HCT116 (cell line): ENCODE measurements at regions not wholly inside any gene's neighbourhood (a gene's known extent, or its start where the extent isn't known, plus 50 kb on each side); places are given as distances from the start of the nearest gene placed in this dataset.

ENCODE experiments used
- ATAC-seq: fragments of 200-7000 bp; cut with Tn5 transposase; 2 replicates; pipeline ENCODE4 v1.9.1; 2020; ENCODE audit warnings: mild to moderate bottlenecking, moderate library complexity
- BruUV-seq: library from RNA; stranded (reverse); fragments of 400-500 nt; replicated peaks from 2 replicates; lab custom pipeline; 2021; lab: Mats Ljungman, UMichigan
- CTCF ChIA-PET: fragments of 300-600 bp; sonication (Branson Sonifier 250); formaldehyde crosslinking; loops from one replicate; lab custom pipeline; 2021; ENCODE audit warnings: antibody characterized with exemption; lab: Charles Lee
- POLR2A ChIA-PET: fragments of 300-600, 350-600 bp; sonication (Branson Sonifier 250); formaldehyde crosslinking; loops from one replicate; lab custom pipeline; 2021; ENCODE audit warnings: antibody characterized with exemption; lab: Charles Lee
- RAD21 ChIA-PET, 2 experiments: fragments of 300-600 bp; sonication (Branson Sonifier 250); formaldehyde crosslinking; loops; one replicate each; lab custom pipeline; 2023; ENCODE audit warnings: low total read pairs in 2 of 2; ENCODE audit not compliant: uncharacterized antibody in 2 of 2, unreplicated experiment in 2 of 2, low non-redundant PET in 1 of 2; lab: Charles Lee
- DNase-seq: peaks from one replicate; pipeline ENCODE4 v3.0.0-alpha.2; 2010; ENCODE audit warnings: low read depth, low spot score
- H2AFZ ChIP-seq: fragments of 200-600 bp; shearing (Covaris generic), sonication (generic); 2 replicates; pipeline ENCODE4 v1.6.1; 2017; ENCODE audit warnings: low read depth, mixed run types, mixed read lengths, antibody characterized with exemption, low read length; ENCODE audit not compliant: poor library complexity, severe bottlenecking
- H3K27ac ChIP-seq: 2 replicates; pipeline ENCODE4 v1.5.1; 2012; ENCODE audit warnings: low read depth, low read length
- H3K27me3 ChIP-seq: fragments of 200-600 bp; sonication (generic); 2 replicates; pipeline ENCODE4 v1.6.1; 2016; ENCODE audit warnings: mixed run types, low read length, mixed read lengths; ENCODE audit not compliant: insufficient read depth
- H3K36me3 ChIP-seq, 2 experiments: fragments of 200-500 bp in 1 of 2; fragments of 200-600 bp in 1 of 2; sonication (Bioruptor generic) in 1 of 2; sonication (generic) in 1 of 2; 2 replicates each; pipeline versions ENCODE4 v1.5.1 to v1.6.1; 2014 to 2016; ENCODE audit warnings: low read length in 2 of 2, inconsistent platforms in 1 of 2, mixed read lengths in 1 of 2, mixed run types in 1 of 2; ENCODE audit not compliant: insufficient read depth in 2 of 2, control insufficient read depth in 1 of 2
- H3K4me1 ChIP-seq, 2 experiments: fragments of 200-600 bp in 1 of 2; sonication (generic) in 1 of 2; 2 replicates each; pipeline versions ENCODE4 v1.5.1 to v1.6.1; 2012 to 2017; ENCODE audit warnings: low read length in 2 of 2, inconsistent platforms in 1 of 2, mild to moderate bottlenecking in 1 of 2, mixed read lengths in 1 of 2, mixed run types in 1 of 2, moderate library complexity in 1 of 2; ENCODE audit not compliant: insufficient read depth in 2 of 2, control insufficient read depth in 1 of 2
- H3K4me2 ChIP-seq: fragments of 200-600 bp; sonication (generic); 2 replicates; pipeline ENCODE4 v1.6.1; 2017; ENCODE audit warnings: mixed run types, low read length, mixed read lengths
- H3K4me3 ChIP-seq, 2 experiments: fragments of 200-600 bp in 1 of 2; sonication (generic) in 1 of 2; replicated peaks in 1 of 2; 2 replicates each; pipeline ENCODE4 v1.5.1; 2011 to 2016; ENCODE audit warnings: low read length in 2 of 2, control low read depth in 1 of 2, low read depth in 1 of 2, mild to moderate bottlenecking in 1 of 2, mixed read lengths in 1 of 2, mixed run types in 1 of 2
- H3K79me2 ChIP-seq: fragments of 200-600 bp; sonication (generic); 2 replicates; pipeline ENCODE4 v1.6.1; 2017; ENCODE audit warnings: mild to moderate bottlenecking, mixed run types, low read length, moderate library complexity, mixed read lengths; ENCODE audit not compliant: insufficient read depth
- H3K9ac ChIP-seq: fragments of 200-600 bp; sonication (generic); 2 replicates; pipeline ENCODE4 v1.6.1; 2016; ENCODE audit warnings: low read length, mixed read lengths
- H3K9me2 ChIP-seq: fragments of 200-600 bp; sonication (generic), shearing (Covaris generic); 2 replicates; pipeline ENCODE4 v1.6.1; 2017; ENCODE audit warnings: mixed run types, mild to moderate bottlenecking, moderate library complexity; ENCODE audit not compliant: insufficient read depth
- H3K9me3 ChIP-seq, 2 experiments: fragments of 200-500 bp in 1 of 2; fragments of 200-600 bp in 1 of 2; sonication (Bioruptor generic) in 1 of 2; sonication (generic) in 1 of 2; 2 replicates each; pipeline ENCODE4 v1.6.1; 2014 to 2017; ENCODE audit warnings: low read length in 2 of 2, mixed read lengths in 2 of 2, inconsistent platforms in 1 of 2, low read depth in 1 of 2, mild to moderate bottlenecking in 1 of 2, mixed run types in 1 of 2, moderate library complexity in 1 of 2; ENCODE audit not compliant: control insufficient read depth in 1 of 2, insufficient read depth in 1 of 2
- H4K20me1 ChIP-seq: fragments of 200-600 bp; sonication (generic), shearing (Covaris generic); 2 replicates; pipeline ENCODE4 v1.6.1; 2017; ENCODE audit warnings: mixed run types, mild to moderate bottlenecking, moderate library complexity; ENCODE audit not compliant: insufficient read depth
- CEBPB ChIP-seq: IDR thresholded peaks from 2 replicates; pipeline ENCODE4 v1.6.1; 2012; ENCODE audit warnings: low read depth
- EZH2phosphoT487 ChIP-seq: fragments of 200-600 bp; IDR thresholded peaks from 2 replicates; pipeline ENCODE4 v1.6.1; 2018; ENCODE audit warnings: antibody characterized with exemption, borderline replicate concordance
- FOSL1 ChIP-seq: IDR thresholded peaks from 2 replicates; pipeline ENCODE4 v1.6.1; 2012; ENCODE audit warnings: low read depth
- JUND ChIP-seq: IDR thresholded peaks from 2 replicates; pipeline ENCODE4 v1.6.1; 2012
- SP1 ChIP-seq: IDR thresholded peaks from 2 replicates; pipeline ENCODE4 v1.6.1; 2012; ENCODE audit warnings: low read depth
- YY1 ChIP-seq: IDR thresholded peaks from 2 replicates; pipeline ENCODE4 v1.6.1; 2011; ENCODE audit warnings: low read length, low read depth, moderate library complexity, mild to moderate bottlenecking; ENCODE audit not compliant: insufficient replicate concordance; ENCODE audit errors: extremely low read depth
- ZFX ChIP-seq: fragments of 450-650 bp; IDR thresholded peaks from 2 replicates; pipeline ENCODE4 v1.6.1; 2017
- ZNF274 ChIP-seq: fragments of 200-500 bp; sonication (Bioruptor generic); IDR thresholded peaks from 2 replicates; pipeline ENCODE4 v1.6.1; 2014; ENCODE audit warnings: mild to moderate bottlenecking, low read depth, low read length, inconsistent platforms
- intact Hi-C: fragments of 100-400 bp; cut with micrococcal nuclease; formaldehyde crosslinking; loops from 2 replicates; pipeline ENCODE4 v1.10.0; 2022
- TF ChIP-seq, protein P1 (sequence below): IDR thresholded peaks from 2 replicates; pipeline ENCODE4 v1.6.1; 2012
- TF ChIP-seq, protein P2 (sequence below): IDR thresholded peaks from 2 replicates; pipeline ENCODE4 v1.6.1; 2012; ENCODE audit warnings: low read depth
- TF ChIP-seq, protein P3 (sequence below), 3 experiments: fragments of 200-600 bp in 1 of 3; sonication (generic) in 1 of 3; IDR thresholded peaks in 2 of 3; conservative IDR thresholded peaks in 1 of 3; 2 replicates each; pipeline ENCODE4 v1.5.1; 2012 to 2017; ENCODE audit warnings: low read depth in 2 of 3, low read length in 2 of 3, antibody characterized with exemption in 1 of 3, borderline replicate concordance in 1 of 3, control low read depth in 1 of 3, mild to moderate bottlenecking in 1 of 3, mixed read lengths in 1 of 3, mixed run types in 1 of 3, moderate library complexity in 1 of 3; ENCODE audit not compliant: insufficient read depth in 1 of 3
- TF ChIP-seq, protein P4 (sequence below): IDR thresholded peaks from 2 replicates; pipeline ENCODE4 v1.6.1; 2011; ENCODE audit warnings: mild to moderate bottlenecking, low read length, moderate library complexity; ENCODE audit not compliant: insufficient replicate concordance; ENCODE audit errors: extremely low read depth

DNA sequence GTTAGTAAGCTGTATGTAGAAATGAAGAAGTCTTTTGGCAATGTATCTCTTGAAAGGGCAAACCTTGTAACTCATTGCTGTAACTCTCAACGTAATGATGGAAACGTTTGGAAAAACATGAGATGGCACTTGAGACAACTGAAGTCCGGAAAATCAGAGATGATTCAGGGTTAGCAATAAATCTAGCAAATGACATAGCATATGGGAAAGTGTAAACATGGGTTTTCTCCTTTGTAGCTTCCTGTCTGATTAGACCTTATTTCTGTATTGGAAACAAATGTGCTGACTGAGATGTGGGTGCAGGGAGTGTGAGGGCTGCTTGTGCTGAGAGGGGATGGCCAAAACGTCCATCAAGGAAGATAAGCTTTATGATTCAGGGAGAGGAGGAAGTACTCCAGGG is 110.7 kb upstream of the FAM20A start:
- Histone ChIP-seq H3K4me1 (no peaks in the 10 kb centered on the region), H3K9ac (no peak overlapping the region), H3K79me2 (no peaks in the 10 kb centered on the region), H3K27me3 (no peaks in the 10 kb centered on the region), H2AFZ (no peak overlapping the region), H3K9me3 (no peaks in the 10 kb centered on the region), H3K27ac (no peak overlapping the region)
- POLR2A ChIA-PET, result no interaction called here
- DNase-seq (no peak), ATAC-seq (no peak)
- BruUV-seq, result no TSS peak
- CTCF ChIA-PET, result no interaction called here
- TF ChIP-seq, protein P1, sequence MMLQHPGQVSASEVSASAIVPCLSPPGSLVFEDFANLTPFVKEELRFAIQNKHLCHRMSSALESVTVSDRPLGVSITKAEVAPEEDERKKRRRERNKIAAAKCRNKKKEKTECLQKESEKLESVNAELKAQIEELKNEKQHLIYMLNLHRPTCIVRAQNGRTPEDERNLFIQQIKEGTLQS, result no peak
- TF ChIP-seq ZNF274, result no peak
- TF ChIP-seq ZFX, result no peak
- no peak for TF ChIP-seq CEBPB
- TF ChIP-seq EZH2phosphoT487, result no peak
- TF ChIP-seq FOSL1, result no peak
- no peak for TF ChIP-seq SP1
- TF ChIP-seq, protein P2, sequence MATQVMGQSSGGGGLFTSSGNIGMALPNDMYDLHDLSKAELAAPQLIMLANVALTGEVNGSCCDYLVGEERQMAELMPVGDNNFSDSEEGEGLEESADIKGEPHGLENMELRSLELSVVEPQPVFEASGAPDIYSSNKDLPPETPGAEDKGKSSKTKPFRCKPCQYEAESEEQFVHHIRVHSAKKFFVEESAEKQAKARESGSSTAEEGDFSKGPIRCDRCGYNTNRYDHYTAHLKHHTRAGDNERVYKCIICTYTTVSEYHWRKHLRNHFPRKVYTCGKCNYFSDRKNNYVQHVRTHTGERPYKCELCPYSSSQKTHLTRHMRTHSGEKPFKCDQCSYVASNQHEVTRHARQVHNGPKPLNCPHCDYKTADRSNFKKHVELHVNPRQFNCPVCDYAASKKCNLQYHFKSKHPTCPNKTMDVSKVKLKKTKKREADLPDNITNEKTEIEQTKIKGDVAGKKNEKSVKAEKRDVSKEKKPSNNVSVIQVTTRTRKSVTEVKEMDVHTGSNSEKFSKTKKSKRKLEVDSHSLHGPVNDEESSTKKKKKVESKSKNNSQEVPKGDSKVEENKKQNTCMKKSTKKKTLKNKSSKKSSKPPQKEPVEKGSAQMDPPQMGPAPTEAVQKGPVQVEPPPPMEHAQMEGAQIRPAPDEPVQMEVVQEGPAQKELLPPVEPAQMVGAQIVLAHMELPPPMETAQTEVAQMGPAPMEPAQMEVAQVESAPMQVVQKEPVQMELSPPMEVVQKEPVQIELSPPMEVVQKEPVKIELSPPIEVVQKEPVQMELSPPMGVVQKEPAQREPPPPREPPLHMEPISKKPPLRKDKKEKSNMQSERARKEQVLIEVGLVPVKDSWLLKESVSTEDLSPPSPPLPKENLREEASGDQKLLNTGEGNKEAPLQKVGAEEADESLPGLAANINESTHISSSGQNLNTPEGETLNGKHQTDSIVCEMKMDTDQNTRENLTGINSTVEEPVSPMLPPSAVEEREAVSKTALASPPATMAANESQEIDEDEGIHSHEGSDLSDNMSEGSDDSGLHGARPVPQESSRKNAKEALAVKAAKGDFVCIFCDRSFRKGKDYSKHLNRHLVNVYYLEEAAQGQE, result no peak
- no peak for TF ChIP-seq JUND
- no peak for TF ChIP-seq YY1
- TF ChIP-seq, protein P3, sequence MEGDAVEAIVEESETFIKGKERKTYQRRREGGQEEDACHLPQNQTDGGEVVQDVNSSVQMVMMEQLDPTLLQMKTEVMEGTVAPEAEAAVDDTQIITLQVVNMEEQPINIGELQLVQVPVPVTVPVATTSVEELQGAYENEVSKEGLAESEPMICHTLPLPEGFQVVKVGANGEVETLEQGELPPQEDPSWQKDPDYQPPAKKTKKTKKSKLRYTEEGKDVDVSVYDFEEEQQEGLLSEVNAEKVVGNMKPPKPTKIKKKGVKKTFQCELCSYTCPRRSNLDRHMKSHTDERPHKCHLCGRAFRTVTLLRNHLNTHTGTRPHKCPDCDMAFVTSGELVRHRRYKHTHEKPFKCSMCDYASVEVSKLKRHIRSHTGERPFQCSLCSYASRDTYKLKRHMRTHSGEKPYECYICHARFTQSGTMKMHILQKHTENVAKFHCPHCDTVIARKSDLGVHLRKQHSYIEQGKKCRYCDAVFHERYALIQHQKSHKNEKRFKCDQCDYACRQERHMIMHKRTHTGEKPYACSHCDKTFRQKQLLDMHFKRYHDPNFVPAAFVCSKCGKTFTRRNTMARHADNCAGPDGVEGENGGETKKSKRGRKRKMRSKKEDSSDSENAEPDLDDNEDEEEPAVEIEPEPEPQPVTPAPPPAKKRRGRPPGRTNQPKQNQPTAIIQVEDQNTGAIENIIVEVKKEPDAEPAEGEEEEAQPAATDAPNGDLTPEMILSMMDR (IDR thresholded peaks at IDR 0.05 in 2 of 3, conservative IDR thresholded peaks at IDR 0.05 in 1 of 3; ENCODE audit: borderline replicate concordance in 1 of 3, insufficient read depth in 1 of 3, low read depth in 2 of 3, low read length in 2 of 3), result no peak
- TF ChIP-seq, protein P4, sequence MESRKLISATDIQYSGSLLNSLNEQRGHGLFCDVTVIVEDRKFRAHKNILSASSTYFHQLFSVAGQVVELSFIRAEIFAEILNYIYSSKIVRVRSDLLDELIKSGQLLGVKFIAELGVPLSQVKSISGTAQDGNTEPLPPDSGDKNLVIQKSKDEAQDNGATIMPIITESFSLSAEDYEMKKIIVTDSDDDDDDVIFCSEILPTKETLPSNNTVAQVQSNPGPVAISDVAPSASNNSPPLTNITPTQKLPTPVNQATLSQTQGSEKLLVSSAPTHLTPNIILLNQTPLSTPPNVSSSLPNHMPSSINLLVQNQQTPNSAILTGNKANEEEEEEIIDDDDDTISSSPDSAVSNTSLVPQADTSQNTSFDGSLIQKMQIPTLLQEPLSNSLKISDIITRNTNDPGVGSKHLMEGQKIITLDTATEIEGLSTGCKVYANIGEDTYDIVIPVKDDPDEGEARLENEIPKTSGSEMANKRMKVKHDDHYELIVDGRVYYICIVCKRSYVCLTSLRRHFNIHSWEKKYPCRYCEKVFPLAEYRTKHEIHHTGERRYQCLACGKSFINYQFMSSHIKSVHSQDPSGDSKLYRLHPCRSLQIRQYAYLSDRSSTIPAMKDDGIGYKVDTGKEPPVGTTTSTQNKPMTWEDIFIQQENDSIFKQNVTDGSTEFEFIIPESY, result no peak
- TF ChIP-seq, all 23 proteins: peak for 0
- RAD21 ChIA-PET, result no interaction called here
- Histone ChIP-seq H4K20me1 (no peaks in the 10 kb centered on the region), H3K4me3 (no peak overlapping the region), H3K9me2 (no peaks in the 10 kb centered on the region), H3K36me3 (no peaks in the 10 kb centered on the region), H3K4me2 (no peak overlapping the region)
- intact Hi-C loops, result no loop called here
